CD1c-positive myeloid dendritic cell (primary cell): ENCODE measurements at regions not wholly inside any gene's neighbourhood (a gene's known extent, or its start where the extent isn't known, plus 50 kb on each side); places are given as distances from the start of the nearest gene placed in this dataset.
A peak's percentile ranks its signal among the peaks of the same experiment; 100 is the strongest.
"Not testable (repeated sequence)": the region's sequence is repeated elsewhere in the genome, so short reads cannot be mapped to it uniquely, and the experiment has no call there.

Source experiments
- DNase-seq: peaks from one replicate; pipeline ENCODE4 v3.0.0-alpha.2; 2016; ENCODE audit errors: extremely low spot score

DNA sequence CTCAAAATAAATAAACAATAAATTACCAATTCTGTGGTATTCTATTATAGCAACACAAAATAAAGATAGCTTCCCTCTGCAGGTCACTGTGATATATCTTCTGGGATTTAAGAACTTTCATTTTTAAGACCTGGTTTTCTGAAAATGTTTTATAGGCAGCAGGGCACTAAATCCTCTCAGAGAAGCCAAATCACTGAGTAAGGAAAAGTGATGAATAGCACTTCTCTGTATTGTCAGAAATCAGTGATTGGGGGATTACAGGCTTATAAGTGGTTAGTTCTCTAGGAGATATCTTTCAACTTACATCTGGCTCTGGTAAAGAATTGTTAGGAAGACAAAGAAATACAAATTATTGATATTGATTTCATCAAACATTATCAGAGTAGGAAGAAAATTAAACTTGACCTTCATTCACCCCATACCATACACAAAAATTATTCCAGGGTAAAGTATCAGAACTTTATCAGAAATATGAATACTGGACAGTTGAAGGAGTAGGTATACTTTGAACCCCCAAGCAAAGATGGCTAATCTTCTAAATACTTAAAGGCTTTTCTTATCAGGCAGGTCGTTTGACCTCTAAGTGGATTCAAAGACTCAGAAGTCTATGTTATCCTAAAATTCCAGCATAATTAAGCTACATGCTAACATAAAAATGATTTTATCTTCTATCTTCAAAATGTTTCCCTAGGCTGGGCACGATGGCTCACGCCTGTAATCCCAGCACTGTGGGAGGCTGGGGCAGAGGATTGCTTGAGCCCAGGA, 81.6 kb upstream of the USP9X start:
- DNase-seq, result no peak

- peak; percentile 24 for DNase-seq
Observed at GRCh38 chrX:41005445-41005992, 79.7 kb upstream of the USP9X start.

GRCh38 chrX:41009850-41010846, 75.1 kb upstream of the USP9X start:
- peak; percentile 64 for DNase-seq

DNA sequence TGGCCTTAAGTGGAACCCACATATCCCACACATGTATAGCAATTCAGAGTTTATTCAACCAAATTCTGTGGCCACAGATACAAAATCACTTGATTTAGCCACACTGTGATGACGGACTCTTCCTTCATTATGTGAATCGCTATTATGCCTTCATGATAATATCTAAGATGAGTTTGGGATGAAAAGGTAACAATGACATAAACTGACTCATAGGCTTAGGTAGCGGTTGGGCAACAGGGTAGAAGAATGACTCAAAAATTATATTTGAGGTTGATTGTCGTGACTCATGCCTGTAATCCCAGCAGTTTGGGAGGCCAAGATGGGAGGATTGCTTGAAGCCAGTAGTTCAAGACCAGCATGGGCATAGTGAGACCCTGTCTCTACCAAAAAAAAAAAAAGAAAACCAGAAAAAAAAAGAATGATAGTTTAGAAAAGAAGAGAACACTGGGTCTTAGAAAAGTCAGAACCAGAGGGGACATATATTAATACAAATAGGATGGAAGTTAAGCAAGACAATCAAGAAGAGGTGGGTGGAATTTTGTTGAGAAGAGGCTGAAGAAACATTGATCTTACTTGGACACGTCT, 70.4 kb upstream of the USP9X start:
- no peak for DNase-seq

DNA sequence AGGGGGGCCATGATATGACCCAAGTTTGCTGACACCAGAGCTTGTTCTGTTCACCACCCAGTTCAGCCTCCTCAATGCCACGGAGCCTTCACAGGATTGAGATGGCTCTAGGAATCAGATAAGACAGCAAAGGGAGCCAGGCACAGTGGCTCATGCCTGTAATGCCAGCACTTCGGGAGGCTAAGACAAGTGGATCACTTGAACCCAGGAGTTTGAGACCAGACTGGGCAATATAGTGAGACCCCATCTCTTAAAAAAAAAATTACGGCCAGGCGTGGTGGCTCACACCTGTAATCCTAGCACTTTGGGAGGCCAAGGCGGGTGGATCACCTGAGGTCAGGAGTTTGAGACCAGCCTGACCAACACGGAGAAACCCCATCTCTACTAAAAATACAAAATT, 67.5 kb upstream of the USP9X start:
- DNase-seq, result not testable (repeated sequence)

GRCh38 chrX:41018391-41019040, 66.7 kb upstream of the USP9X start:
- not testable (repeated sequence) for DNase-seq

GRCh38 chrX:41019041-41019392, 66.2 kb upstream of the USP9X start:
- no peak for DNase-seq

DNA sequence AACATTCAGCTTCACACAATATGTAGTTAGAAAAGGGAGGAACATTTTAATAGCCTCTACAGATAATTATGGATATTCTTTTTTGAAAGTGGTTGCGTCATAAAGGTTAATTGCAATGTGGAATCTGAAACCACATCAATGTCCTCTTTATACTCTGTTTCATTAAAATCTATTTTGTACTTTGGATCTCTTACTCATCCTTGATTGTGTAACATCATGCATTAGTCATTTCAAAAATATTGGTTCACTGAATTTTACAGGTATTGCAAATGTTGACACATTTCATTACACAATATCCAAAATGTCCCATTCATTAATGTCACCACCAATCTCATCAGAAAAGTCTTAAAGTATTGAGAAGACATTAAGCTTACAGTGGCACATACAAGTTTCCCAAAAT, 62.7 kb upstream of the USP9X start:
- DNase-seq, result peak; percentile 8

DNA sequence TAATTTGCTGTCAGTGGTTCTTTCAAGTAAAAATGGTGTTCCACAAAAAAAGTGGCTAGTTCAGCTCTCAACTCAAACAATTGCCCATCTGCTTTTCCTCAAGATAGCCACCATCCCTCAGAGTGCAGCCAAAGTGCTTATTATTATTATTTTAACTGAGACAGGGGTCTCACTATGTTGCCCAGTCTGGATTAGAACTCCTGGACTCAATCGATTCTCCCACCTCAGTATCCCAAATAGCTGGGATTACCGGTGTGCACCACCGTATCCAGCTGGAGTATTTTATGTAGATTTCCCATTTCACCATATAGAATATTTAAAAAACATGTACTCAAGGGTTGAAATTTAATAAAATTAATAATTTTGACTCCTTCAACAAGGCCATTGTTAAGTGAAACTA, 62.1 kb upstream of the USP9X start:
- DNase-seq, result no peak

DNA sequence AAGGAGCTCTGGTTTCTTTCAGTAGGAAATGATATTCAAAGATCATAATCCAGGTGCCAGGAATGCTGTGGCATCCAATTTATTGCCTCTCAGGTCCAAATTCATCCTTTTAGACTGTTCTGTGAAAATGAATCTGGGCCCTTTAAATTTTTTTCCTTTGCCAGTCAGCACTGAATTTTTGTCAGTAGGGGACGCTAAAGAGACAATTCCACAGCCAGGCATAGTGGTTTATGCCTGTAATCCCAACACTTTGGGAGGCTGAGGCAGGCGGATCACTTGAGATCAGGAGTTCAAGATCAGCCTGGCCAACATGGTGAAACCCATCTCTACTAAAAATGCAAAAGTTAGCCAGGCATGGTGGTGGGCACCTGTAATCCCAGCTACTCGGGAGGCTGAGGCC, 60.9 kb upstream of the USP9X start:
- DNase-seq, result not testable (repeated sequence)

GRCh38 chrX:41024755-41025154, 60.5 kb upstream of the USP9X start:
- no peak for DNase-seq

DNA sequence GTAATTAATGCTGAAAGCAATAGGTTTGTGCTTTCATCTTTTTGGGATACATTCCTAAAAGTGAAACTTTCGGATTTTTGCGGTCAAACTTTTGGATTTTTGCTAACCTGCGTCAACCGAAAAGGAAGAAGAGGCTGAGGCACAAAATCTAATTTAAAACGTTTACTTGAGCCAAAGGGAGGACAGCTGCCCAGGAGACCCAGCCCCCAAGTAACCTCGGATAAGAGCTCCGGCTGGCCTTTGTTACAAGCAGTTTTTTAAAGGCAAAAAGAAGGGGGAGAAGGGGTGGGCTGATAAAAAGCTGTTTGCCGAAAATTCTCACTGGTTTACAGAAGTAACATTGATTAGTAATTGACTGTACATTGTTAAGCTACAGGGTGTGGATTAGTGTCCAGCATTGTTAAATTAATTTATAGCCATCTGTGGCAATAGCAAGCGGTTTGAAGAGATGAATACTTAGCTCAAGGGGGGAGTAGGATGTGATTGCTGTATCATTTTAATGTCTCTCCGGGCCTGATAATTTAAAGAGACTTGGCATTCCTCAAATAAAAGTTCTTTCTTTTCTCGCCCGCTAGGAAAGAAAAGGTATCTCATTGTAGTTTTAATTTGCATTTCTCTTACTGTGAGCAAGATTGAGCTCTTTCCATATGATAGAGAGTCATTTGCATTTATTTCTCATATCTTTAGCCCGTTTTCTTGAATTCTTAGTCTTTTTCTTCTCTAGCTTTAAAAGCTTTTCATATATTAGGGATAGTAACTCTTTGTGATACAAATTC, 59.1 kb upstream of the USP9X start:
- DNase-seq, result no peak

DNA sequence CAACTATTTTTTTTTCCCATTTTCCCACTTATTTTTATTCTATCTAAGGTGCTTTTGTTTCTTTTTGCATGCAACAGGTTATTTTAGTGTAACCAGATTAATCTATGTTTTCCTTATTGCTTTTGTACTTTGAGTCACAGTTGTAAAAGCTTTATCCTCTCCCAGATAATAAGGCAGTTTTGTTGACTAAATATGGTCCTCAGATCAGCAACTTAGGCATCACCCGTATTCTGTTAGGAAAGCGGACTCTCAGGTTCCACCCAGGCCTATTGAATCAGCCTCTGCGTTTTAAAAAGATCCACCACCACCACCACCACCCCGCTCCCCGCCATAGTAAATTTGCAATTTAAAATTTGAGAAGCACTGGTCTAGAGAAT, 58.6 kb upstream of the USP9X start:
- DNase-seq, result no peak

- DNase-seq, result peak; percentile 37
Observed at GRCh38 chrX:41029332-41029731, 55.9 kb upstream of the USP9X start.

DNA sequence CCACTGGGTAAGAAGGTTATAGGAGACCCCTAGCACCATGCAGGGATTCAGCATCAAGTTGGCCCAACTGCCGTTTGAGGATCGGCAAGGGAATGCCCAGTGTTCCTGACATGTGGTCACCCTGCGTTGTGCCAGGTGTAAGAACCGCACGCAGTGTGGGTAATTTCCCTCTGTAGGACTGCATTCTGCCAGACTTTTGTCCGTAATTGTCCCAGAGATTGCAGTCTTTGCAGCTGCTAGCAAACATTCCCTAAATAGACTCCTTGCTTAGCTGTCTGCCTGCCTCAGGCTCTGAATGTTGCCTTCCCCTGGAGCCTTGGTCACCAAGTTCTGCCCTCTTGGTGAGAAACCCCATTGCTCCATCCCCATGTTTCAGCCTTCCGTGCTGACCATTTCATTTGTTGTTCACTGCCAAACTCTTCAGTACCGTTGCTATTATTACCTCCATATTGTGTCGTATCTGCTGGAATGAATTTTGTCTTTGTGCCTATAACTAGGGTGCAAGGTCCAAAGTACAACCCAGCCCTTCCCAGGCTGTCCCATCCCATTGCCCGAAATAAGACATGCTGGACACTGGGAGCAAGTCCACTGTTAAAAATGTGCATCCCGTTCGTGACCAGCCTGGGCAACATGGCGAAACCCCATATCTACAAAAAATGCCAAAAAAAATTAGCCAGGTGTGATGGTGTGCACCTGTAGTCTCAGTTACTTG, 53.8 kb upstream of the USP9X start:
- DNase-seq, result no peak

- DNase-seq, result peak; percentile 1
Observed at GRCh38 chrX:41033299-41033698, 51.9 kb upstream of the USP9X start.

- DNase-seq, result not testable (repeated sequence)
Observed at GRCh38 chrX:41034902-41035301, 50.3 kb upstream of the USP9X start.
